Endothelial cell of umbilical vein (primary cell): ENCODE measurements at regions not wholly inside any gene's neighbourhood (a gene's known extent, or its start where the extent isn't known, plus 50 kb on each side); places are given as distances from the start of the nearest gene placed in this dataset.

ENCODE experiments used
- BruUV-seq: library from RNA; stranded (reverse); fragments of 400-500 nt; replicated peaks from 2 replicates; lab custom pipeline; 2021; lab: Mats Ljungman, UMichigan
- CTCF ChIA-PET: fragments of 300-600, 350-600 bp; sonication (Branson Sonifier 250); formaldehyde crosslinking; loops from one replicate; lab custom pipeline; 2021; ENCODE audit warnings: antibody characterized with exemption, inconsistent platforms; lab: Charles Lee
- POLR2A ChIA-PET: fragments of 300-600, 350-600 bp; sonication (Branson Sonifier 250); formaldehyde crosslinking; loops from one replicate; lab custom pipeline; 2021; ENCODE audit warnings: antibody characterized with exemption, inconsistent platforms; lab: Charles Lee
- DNase-seq: peaks from one replicate; pipeline ENCODE4 v3.0.0-alpha.2; 2011; ENCODE audit warnings: low read depth, low spot score
- FAIRE-seq: peaks from 2 replicates; lab custom pipeline; 2011; peaks lifted over from hg19 to GRCh38; lab: Jason Lieb, UNC
- H2AFZ ChIP-seq: 2 replicates; pipeline ENCODE4 v1.6.0; 2012; ENCODE audit warnings: low read depth, low read length, control low read depth, inconsistent platforms
- H3K27ac ChIP-seq: 2 replicates; pipeline ENCODE4 v1.5.1; 2011; ENCODE audit warnings: low read depth, mild to moderate bottlenecking, control low read depth, low read length, moderate library complexity; ENCODE audit not compliant: insufficient read depth
- H3K27me3 ChIP-seq, 2 experiments: 2 replicates each; pipeline versions ENCODE4 v1.6.0 to v1.6.1; 2011; ENCODE audit warnings: low read length in 2 of 2, mixed read lengths in 1 of 2; ENCODE audit not compliant: control insufficient read depth in 2 of 2, insufficient read depth in 2 of 2
- H3K36me3 ChIP-seq, 2 experiments: 2 replicates in 1 of 2; 3 replicates in 1 of 2; pipeline ENCODE4 v1.5.1; 2011; ENCODE audit warnings: low read length in 2 of 2, mild to moderate bottlenecking in 1 of 2, moderate library complexity in 1 of 2; ENCODE audit not compliant: control insufficient read depth in 2 of 2, insufficient read depth in 2 of 2; ENCODE audit errors: extremely low read depth in 1 of 2
- H3K4me1 ChIP-seq: 3 replicates; pipeline ENCODE4 v1.5.1; 2011; ENCODE audit warnings: mild to moderate bottlenecking, low read length; ENCODE audit not compliant: control insufficient read depth, insufficient read depth; ENCODE audit errors: extremely low read depth
- H3K4me2 ChIP-seq: 2 replicates; pipeline ENCODE4 v1.6.1; 2011; ENCODE audit warnings: low read length, control low read depth, mixed read lengths; ENCODE audit not compliant: insufficient read depth
- H3K4me3 ChIP-seq, 3 experiments: fragments of 200-600 bp in 1 of 3; sonication (generic), shearing (Covaris generic) in 1 of 3; replicated peaks in 1 of 3; 2 replicates each; pipeline ENCODE4 v1.5.1; 2011 to 2016; ENCODE audit warnings: control low read depth in 3 of 3, low read length in 3 of 3, mild to moderate bottlenecking in 2 of 3, inconsistent platforms in 1 of 3, low read depth in 1 of 3, moderate library complexity in 1 of 3; ENCODE audit not compliant: insufficient read depth in 1 of 3
- H3K79me2 ChIP-seq: 2 replicates; pipeline ENCODE4 v1.6.0; 2012; ENCODE audit warnings: low read length, inconsistent platforms; ENCODE audit not compliant: control insufficient read depth, insufficient read depth
- H3K9ac ChIP-seq: replicated peaks from 2 replicates; pipeline ENCODE3; 2011; ENCODE audit warnings: low read length, control low read depth; ENCODE audit not compliant: insufficient read depth; ENCODE audit errors: extremely low read depth
- H3K9me1 ChIP-seq: replicated peaks from 3 replicates; pipeline ENCODE4 v1.6.0; 2011; ENCODE audit warnings: mild to moderate bottlenecking, low read length; ENCODE audit not compliant: control insufficient read depth, insufficient read depth; ENCODE audit errors: extremely low read depth
- H3K9me3 ChIP-seq: replicated peaks from 2 replicates; pipeline ENCODE4 v1.5.1; 2012; ENCODE audit warnings: low read length, inconsistent platforms; ENCODE audit not compliant: control insufficient read depth, insufficient read depth
- H4K20me1 ChIP-seq: replicated peaks from 2 replicates; pipeline ENCODE3; 2011; ENCODE audit warnings: mild to moderate bottlenecking, low read length; ENCODE audit not compliant: control insufficient read depth, insufficient read depth; ENCODE audit errors: extremely low read depth
- CTCF ChIP-seq, 2 donors: IDR thresholded peaks; 1 replicate in 1 of 2; 2 replicates in 1 of 2; pipeline ENCODE4 v1.5.1; 2011; ENCODE audit warnings: low read length in 2 of 2, mild to moderate bottlenecking in 2 of 2, moderate library complexity in 2 of 2, control low read depth in 1 of 2, inconsistent platforms in 1 of 2, low read depth in 1 of 2; ENCODE audit not compliant: insufficient read depth in 1 of 2; ENCODE audit errors: extremely low read depth in 1 of 2
- EZH2 ChIP-seq: IDR thresholded peaks from 2 replicates; pipeline ENCODE4 v1.6.1; 2012; ENCODE audit warnings: borderline replicate concordance, low read depth, mild to moderate bottlenecking, moderate library complexity, low read length, inconsistent platforms; ENCODE audit not compliant: severe bottlenecking
- FOS ChIP-seq: IDR thresholded peaks from 2 replicates; pipeline ENCODE4 v1.6.1; 2011; ENCODE audit warnings: mild to moderate bottlenecking, low read length, moderate library complexity, borderline replicate concordance; ENCODE audit not compliant: insufficient read depth
- GATA2 ChIP-seq: IDR thresholded peaks from 2 replicates; pipeline ENCODE4 v1.7.0; 2011; ENCODE audit warnings: low read depth, mild to moderate bottlenecking, moderate library complexity, mixed read lengths, low read length; ENCODE audit not compliant: insufficient read length, insufficient read depth
- JUN ChIP-seq: IDR thresholded peaks from 2 replicates; pipeline ENCODE4 v1.6.1; 2011; ENCODE audit warnings: borderline replicate concordance, low read depth; ENCODE audit not compliant: insufficient read length, insufficient read depth
- MAX ChIP-seq: IDR thresholded peaks from 2 replicates; pipeline ENCODE4 v1.6.1; 2011; ENCODE audit not compliant: insufficient read depth, insufficient read length
- POLR2A ChIP-seq: IDR thresholded peaks from 2 replicates; pipeline ENCODE4 v1.6.1; 2012; ENCODE audit warnings: low read depth, mild to moderate bottlenecking, control low read depth, low read length
- POLR2AphosphoS5 ChIP-seq: IDR thresholded peaks from 2 replicates; pipeline ENCODE4 v1.6.1; 2012; ENCODE audit warnings: low read depth, mild to moderate bottlenecking, control low read depth, low read length, moderate library complexity; ENCODE audit not compliant: insufficient read depth
- dilution Hi-C: fragments of 300-500 bp; cut with MboI; formaldehyde crosslinking; loops from one replicate; pipeline ENCODE4 v1.15.0; 2019; ENCODE audit warnings: low sequenced_read_pairs; ENCODE audit not compliant: extremely low pct_ligation_motif_present
- intact Hi-C: fragments of 100-400 bp; cut with micrococcal nuclease; formaldehyde crosslinking; loops from one replicate; pipeline ENCODE4 v1.10.0; 2022

GRCh38 chr4:11196927-11197522 lies 231.7 kb downstream of the HS3ST1 start:
- Histone ChIP-seq H3K9me1 (no peaks in the 10 kb centered on the region), H3K4me1 (no peaks in the 10 kb centered on the region), H4K20me1 (no peaks in the 10 kb centered on the region), H3K9ac (no peak overlapping the region), H3K79me2 (no peaks in the 10 kb centered on the region), H3K4me2 (no peak overlapping the region), H3K9me3 (no peaks in the 10 kb centered on the region), H3K4me3 (no peak overlapping the region), H3K27ac (no peak overlapping the region), H3K27me3 (no peaks in the 10 kb centered on the region), H2AFZ (no peak overlapping the region), H3K36me3 (no peaks in the 10 kb centered on the region)
- intact Hi-C loops (no loop called here), dilution Hi-C loops (no loop called here)
- ChIA-PET POLR2A (no interaction called here), CTCF (no interaction called here)
- TF ChIP-seq CTCF (IDR thresholded peaks at IDR 0.05; ENCODE audit: extremely low read depth in 1 of 2, insufficient read depth in 1 of 2, low read depth in 1 of 2, low read length in 2 of 2) (no peak), EZH2 (no peak), POLR2AphosphoS5 (no peak), FOS (no peak), POLR2A (no peak), JUN (no peak), GATA2 (no peak), MAX (no peak)
- no TSS peak for BruUV-seq
- FAIRE-seq (no peak), DNase-seq (no peak)
